Kidney epithelial cell (primary cell): ENCODE measurements at regions not wholly inside any gene's neighbourhood (a gene's known extent, or its start where the extent isn't known, plus 50 kb on each side); places are given as distances from the start of the nearest gene placed in this dataset.
"Not testable (repeated sequence)": the region's sequence is repeated elsewhere in the genome, so short reads cannot be mapped to it uniquely, and the experiment has no call there.

Experiments used
- DNase-seq: peaks from one replicate; pipeline ENCODE4 v3.0.0-alpha.2; 2010; ENCODE audit warnings: low read depth
- H3K27me3 ChIP-seq: 2 replicates; pipeline ENCODE4 v1.6.0; 2011; ENCODE audit warnings: low read length; ENCODE audit not compliant: control insufficient read depth, insufficient read depth
- H3K36me3 ChIP-seq: 2 replicates; pipeline ENCODE4 v1.5.1; 2011; ENCODE audit warnings: low read length; ENCODE audit not compliant: control insufficient read depth, insufficient read depth
- H3K4me3 ChIP-seq: 2 replicates; pipeline ENCODE4 v1.5.1; 2011; ENCODE audit warnings: low read depth, mild to moderate bottlenecking, control low read depth, low read length
- CTCF ChIP-seq: IDR thresholded peaks from 2 replicates; pipeline ENCODE4 v1.5.1; 2011; ENCODE audit warnings: mild to moderate bottlenecking, moderate library complexity, low read length, control low read depth, inconsistent platforms; ENCODE audit not compliant: insufficient read depth, poor library complexity, severe bottlenecking

GRCh38 chr3:144815655-144816054 is 844.0 kb downstream of the DIPK2A start:
- no peaks in the 10 kb centered on the region for H3K36me3 ChIP-seq
- H3K4me3 ChIP-seq = no peak overlapping the region
- no peaks in the 10 kb centered on the region for H3K27me3 ChIP-seq
- no peak for TF ChIP-seq CTCF
- no peak for DNase-seq

- DNase-seq = no peak
- TF ChIP-seq CTCF = no peak
- H3K36me3 ChIP-seq = no peaks in the 10 kb centered on the region
- H3K27me3 ChIP-seq = no peaks in the 10 kb centered on the region
- H3K4me3 ChIP-seq = no peak overlapping the region
These were observed 844.7 kb downstream of the DIPK2A start for GRCh38 chr3:144816323-144816722.

GRCh38 chr3:144818973-144819372 is 847.4 kb downstream of the DIPK2A start:
- Histone ChIP-seq H3K36me3 (no peaks in the 10 kb centered on the region), H3K27me3 (no peaks in the 10 kb centered on the region), H3K4me3 (no peak overlapping the region)
- TF ChIP-seq CTCF = no peak
- no peak for DNase-seq

- not testable (repeated sequence) for H3K4me3 ChIP-seq, H3K27me3 ChIP-seq, DNase-seq, H3K36me3 ChIP-seq
These were observed 848.6 kb downstream of the DIPK2A start for GRCh38 chr3:144820232-144820631.

GRCh38 chr3:144820726-144821125 is 849.1 kb downstream of the DIPK2A start:
- Histone ChIP-seq H3K27me3 (no peaks in the 10 kb centered on the region), H3K4me3 (no peak overlapping the region), H3K36me3 (no peaks in the 10 kb centered on the region)
- no peak for TF ChIP-seq CTCF
- DNase-seq = no peak

GRCh38 chr3:144821583-144821982 is 850.0 kb downstream of the DIPK2A start:
- no peak for TF ChIP-seq CTCF
- Histone ChIP-seq H3K4me3 (no peak overlapping the region), H3K27me3 (no peaks in the 10 kb centered on the region), H3K36me3 (no peaks in the 10 kb centered on the region)
- no peak for DNase-seq

GRCh38 chr3:144822671-144823070 is 851.0 kb downstream of the DIPK2A start:
- no peaks in the 10 kb centered on the region for H3K27me3 ChIP-seq
- DNase-seq = no peak
- TF ChIP-seq CTCF = no peak
- no peak overlapping the region for H3K4me3 ChIP-seq
- no peaks in the 10 kb centered on the region for H3K36me3 ChIP-seq
